Right atrium auricular region (tissue), 2 donors: ENCODE measurements at regions not wholly inside any gene's neighbourhood (a gene's known extent, or its start where the extent isn't known, plus 50 kb on each side); places are given as distances from the start of the nearest gene placed in this dataset.

Source experiments
- DNase-seq: peaks from one replicate; pipeline ENCODE4 v3.0.0-alpha.2; 2019; ENCODE audit warnings: low spot score
- H3K27ac ChIP-seq, 2 donors: fragments of 200-600 bp; sonication (generic); 1 replicate in 1 of 2; 2 replicates in 1 of 2; pipeline ENCODE4 v1.5.1; 2016 to 2019
- H3K27me3 ChIP-seq, 2 donors: fragments of 200-600 bp; sonication (generic); one replicate each; pipeline versions ENCODE4 v1.5.1 to v1.6.0; 2017 to 2019
- H3K36me3 ChIP-seq: fragments of 200-600 bp; sonication (generic); one replicate; pipeline ENCODE4 v1.5.1; 2016
- H3K4me1 ChIP-seq, 2 donors: fragments of 200-600 bp; sonication (generic); one replicate each; pipeline versions ENCODE4 v1.5.1 to v1.6.0; 2017 to 2019
- H3K4me3 ChIP-seq, 2 donors: fragments of 200-600 bp; sonication (generic); 1 replicate in 1 of 2; 2 replicates in 1 of 2; pipeline ENCODE4 v1.5.1; 2017 to 2019; ENCODE audit warnings: mild to moderate bottlenecking in 1 of 2, moderate library complexity in 1 of 2
- H3K9me3 ChIP-seq, 2 donors: fragments of 200-600 bp; sonication (generic); one replicate each; pipeline ENCODE4 v1.5.1; 2019
- TF ChIP-seq, protein P1 (sequence below), 2 donors: fragments of 200-600 bp; sonication (generic); IDR thresholded peaks; one replicate each; pipeline ENCODE4 v1.5.1; 2019; ENCODE audit warnings: antibody characterized with exemption in 2 of 2

DNA sequence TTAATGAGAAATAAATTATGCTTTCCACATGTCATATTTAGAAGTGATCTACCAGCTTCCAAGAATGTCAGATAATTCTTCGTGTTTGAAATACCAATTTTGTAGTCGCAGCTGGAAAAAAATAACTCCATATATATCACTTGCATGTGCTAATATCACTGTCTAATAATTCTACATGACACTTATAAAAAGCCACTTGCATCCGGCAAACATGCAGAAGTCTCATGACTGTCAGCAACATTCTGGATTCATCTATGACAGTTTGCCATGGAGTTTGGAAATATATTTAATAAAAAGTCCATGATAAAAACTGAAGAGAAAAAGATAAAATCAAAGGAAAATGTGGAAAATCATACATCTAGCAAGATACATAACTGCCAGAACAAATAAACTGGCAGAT lies 1784.4 kb downstream of the SUCLG1 start:
- H3K36me3 ChIP-seq: no peaks in the 10 kb centered on the region
- no peaks in the 10 kb centered on the region for H3K4me1 ChIP-seq
- H3K27me3 ChIP-seq: no peaks in the 10 kb centered on the region
- TF ChIP-seq, protein P1, sequence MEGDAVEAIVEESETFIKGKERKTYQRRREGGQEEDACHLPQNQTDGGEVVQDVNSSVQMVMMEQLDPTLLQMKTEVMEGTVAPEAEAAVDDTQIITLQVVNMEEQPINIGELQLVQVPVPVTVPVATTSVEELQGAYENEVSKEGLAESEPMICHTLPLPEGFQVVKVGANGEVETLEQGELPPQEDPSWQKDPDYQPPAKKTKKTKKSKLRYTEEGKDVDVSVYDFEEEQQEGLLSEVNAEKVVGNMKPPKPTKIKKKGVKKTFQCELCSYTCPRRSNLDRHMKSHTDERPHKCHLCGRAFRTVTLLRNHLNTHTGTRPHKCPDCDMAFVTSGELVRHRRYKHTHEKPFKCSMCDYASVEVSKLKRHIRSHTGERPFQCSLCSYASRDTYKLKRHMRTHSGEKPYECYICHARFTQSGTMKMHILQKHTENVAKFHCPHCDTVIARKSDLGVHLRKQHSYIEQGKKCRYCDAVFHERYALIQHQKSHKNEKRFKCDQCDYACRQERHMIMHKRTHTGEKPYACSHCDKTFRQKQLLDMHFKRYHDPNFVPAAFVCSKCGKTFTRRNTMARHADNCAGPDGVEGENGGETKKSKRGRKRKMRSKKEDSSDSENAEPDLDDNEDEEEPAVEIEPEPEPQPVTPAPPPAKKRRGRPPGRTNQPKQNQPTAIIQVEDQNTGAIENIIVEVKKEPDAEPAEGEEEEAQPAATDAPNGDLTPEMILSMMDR (IDR thresholded peaks at IDR 0.05): no peak
- no peak overlapping the region for H3K27ac ChIP-seq
- no peak for DNase-seq
- no peak overlapping the region for H3K4me3 ChIP-seq
- H3K9me3 ChIP-seq: no peaks in the 10 kb centered on the region

DNA sequence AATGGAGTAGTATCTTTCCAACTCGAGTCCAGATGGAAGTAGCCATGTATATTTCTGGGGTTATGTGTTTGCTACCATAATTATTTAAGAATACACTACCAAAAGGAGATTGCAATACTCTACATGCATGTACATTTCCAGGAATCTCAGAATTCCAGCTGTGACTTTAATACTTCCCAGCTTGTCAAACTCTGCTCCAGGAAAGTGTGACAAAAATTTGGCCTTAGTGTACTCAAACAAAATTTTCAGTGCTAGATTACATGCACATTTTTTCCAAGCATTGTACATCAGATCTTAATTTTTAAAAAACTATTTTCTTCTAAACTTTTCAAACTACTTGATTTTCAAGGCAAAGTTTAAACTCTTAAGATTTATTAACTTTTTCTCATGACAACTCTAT lies 1791.6 kb downstream of the SUCLG1 start:
- no peaks in the 10 kb centered on the region for H3K9me3 ChIP-seq
- no peaks in the 10 kb centered on the region for H3K27me3 ChIP-seq
- no peak for DNase-seq
- no peak overlapping the region for H3K27ac ChIP-seq
- no peak overlapping the region for H3K4me3 ChIP-seq
- no peaks in the 10 kb centered on the region for H3K4me1 ChIP-seq
- no peaks in the 10 kb centered on the region for H3K36me3 ChIP-seq
- TF ChIP-seq, protein P1 (IDR thresholded peaks at IDR 0.05): no peak

DNA sequence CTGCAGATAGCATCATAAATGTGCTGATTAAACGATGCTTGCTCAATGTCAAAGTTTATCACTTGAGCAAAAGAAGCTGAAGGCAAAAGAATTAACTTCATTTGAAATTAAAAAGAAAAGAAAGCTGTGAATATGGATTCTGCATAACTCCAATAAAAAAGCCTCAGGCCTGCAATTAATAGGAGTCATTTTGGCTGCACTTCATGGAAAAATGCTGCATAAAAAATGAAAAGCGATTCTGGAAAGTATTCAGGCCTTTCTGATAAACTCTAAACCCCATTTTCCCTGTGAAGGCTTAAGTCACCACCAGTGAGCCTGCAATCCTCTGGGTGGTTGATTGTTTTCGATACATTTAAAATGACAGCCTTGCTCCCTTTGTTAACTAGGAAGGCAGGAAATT lies 1793.4 kb downstream of the SUCLG1 start:
- TF ChIP-seq, protein P1 (IDR thresholded peaks at IDR 0.05): no peak
- no peak overlapping the region for H3K27ac ChIP-seq

DNA sequence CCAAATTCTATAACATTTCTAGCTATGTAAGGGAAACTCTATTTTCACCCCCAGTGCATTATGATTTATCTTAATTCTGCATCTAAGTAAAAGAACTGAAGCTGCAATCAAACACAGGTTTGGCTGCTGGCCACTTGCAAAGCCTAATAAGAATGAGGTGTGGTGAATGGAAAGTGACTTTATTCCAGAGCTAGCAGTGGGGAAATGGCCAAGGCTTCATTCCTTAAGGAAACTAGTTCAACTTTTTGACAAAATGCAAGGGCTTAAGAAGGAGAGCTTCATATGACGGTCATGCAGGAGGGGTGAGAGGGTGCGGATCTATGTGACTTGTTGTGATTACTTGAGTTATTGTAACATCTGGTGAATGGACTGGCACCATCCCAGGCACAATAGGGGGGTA lies 1802.0 kb downstream of the SUCLG1 start:
- Histone ChIP-seq H3K36me3 (no peaks in the 10 kb centered on the region), H3K27me3 (no peaks in the 10 kb centered on the region), H3K9me3 (no peaks in the 10 kb centered on the region), H3K4me3 (no peak overlapping the region), H3K27ac (no peak overlapping the region), H3K4me1 (no peaks in the 10 kb centered on the region)
- DNase-seq: no peak
- TF ChIP-seq, protein P1 (IDR thresholded peaks at IDR 0.05): no peak

More for the DNA sequence above, 1793.4 kb downstream of the SUCLG1 start:
- no peaks in the 10 kb centered on the region for H3K27me3 ChIP-seq
- H3K36me3 ChIP-seq: no peaks in the 10 kb centered on the region
- no peaks in the 10 kb centered on the region for H3K4me1 ChIP-seq
- no peak overlapping the region for H3K4me3 ChIP-seq
- H3K9me3 ChIP-seq: no peaks in the 10 kb centered on the region
- no peak for DNase-seq

DNA sequence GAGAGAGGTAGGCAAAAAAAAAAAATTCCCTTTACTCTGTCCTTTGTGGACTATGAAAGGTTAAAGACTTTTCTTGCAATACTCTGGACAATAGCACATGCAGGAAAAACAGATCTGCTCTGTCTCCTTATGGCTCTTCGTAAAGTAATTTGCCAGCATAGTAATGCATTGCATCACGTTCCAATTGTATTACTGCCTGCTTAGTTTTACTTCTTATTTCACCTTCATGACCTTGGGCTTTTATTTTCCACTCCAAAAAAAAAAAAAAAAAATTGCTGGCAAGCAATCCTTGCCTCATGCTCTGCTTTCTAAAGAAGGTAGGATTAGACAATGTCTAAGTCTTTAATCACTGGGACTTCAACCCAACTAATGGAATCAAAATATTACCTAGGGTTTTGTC lies 1802.7 kb downstream of the SUCLG1 start:
- H3K36me3 ChIP-seq: no peaks in the 10 kb centered on the region
- no peaks in the 10 kb centered on the region for H3K9me3 ChIP-seq
- no peaks in the 10 kb centered on the region for H3K4me1 ChIP-seq
- TF ChIP-seq, protein P1 (IDR thresholded peaks at IDR 0.05): no peak
- no peak overlapping the region for H3K27ac ChIP-seq
- no peak overlapping the region for H3K4me3 ChIP-seq
- no peaks in the 10 kb centered on the region for H3K27me3 ChIP-seq
- DNase-seq: no peak

DNA sequence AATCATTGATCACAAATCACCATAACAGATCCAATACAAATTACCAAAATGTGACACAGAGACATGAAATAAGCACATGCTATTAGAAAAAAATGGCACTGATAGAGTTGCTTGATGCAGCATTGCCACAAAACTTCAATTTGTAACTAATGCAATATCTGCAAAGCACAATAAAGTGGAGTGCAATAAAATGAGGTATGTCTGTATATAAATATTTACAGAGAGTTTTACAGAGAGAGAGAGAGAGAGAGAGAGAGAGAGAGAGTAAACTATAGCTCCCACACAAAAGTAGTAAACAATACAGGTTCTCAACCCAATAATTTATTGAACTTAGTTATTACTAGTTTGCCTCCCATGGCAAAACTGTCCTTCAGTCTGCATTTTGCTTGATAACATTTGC lies 1807.0 kb downstream of the SUCLG1 start:
- H3K27ac ChIP-seq: no peak overlapping the region
- no peaks in the 10 kb centered on the region for H3K4me1 ChIP-seq
- no peak overlapping the region for H3K4me3 ChIP-seq
- DNase-seq: no peak
- peaks cover 0 to 9% of the 10 kb centered on the region in 2 donors for H3K9me3 ChIP-seq
- H3K36me3 ChIP-seq: no peaks in the 10 kb centered on the region
- H3K27me3 ChIP-seq: no peaks in the 10 kb centered on the region
- TF ChIP-seq, protein P1 (IDR thresholded peaks at IDR 0.05): no peak
